Brain microvascular endothelial cell (primary cell): ENCODE measurements at regions not wholly inside any gene's neighbourhood (a gene's known extent, or its start where the extent isn't known, plus 50 kb on each side); places are given as distances from the start of the nearest gene placed in this dataset.
"Not testable (repeated sequence)": the region's sequence is repeated elsewhere in the genome, so short reads cannot be mapped to it uniquely, and the experiment has no call there.

ENCODE experiments used
- DNase-seq: peaks from one replicate; pipeline ENCODE4 v3.0.0-alpha.2; 2020
- H3K27ac ChIP-seq: fragments of 250-450 bp; sonication (Bioruptor Pico); 2 replicates; pipeline ENCODE4 v1.5.1; 2020; ENCODE audit warnings: mild to moderate bottlenecking, moderate library complexity
- H3K27me3 ChIP-seq: fragments of 250-450 bp; sonication (Bioruptor Pico); replicated peaks from 2 replicates; pipeline ENCODE4 v1.5.1; 2020; ENCODE audit warnings: mild to moderate bottlenecking
- H3K36me3 ChIP-seq: fragments of 250-450 bp; sonication (Bioruptor Pico); replicated peaks from 2 replicates; pipeline ENCODE4 v1.5.1; 2020; ENCODE audit warnings: mild to moderate bottlenecking
- H3K4me3 ChIP-seq: 2 replicates; pipeline ENCODE4 v1.5.1; 2011; ENCODE audit warnings: low read depth, mild to moderate bottlenecking, control low read depth, low read length, moderate library complexity
- CTCF ChIP-seq: IDR thresholded peaks from 2 replicates; pipeline ENCODE4 v1.5.1; 2011; ENCODE audit warnings: low read depth, mild to moderate bottlenecking, moderate library complexity, low read length, control low read depth, inconsistent platforms; ENCODE audit errors: missing control alignments
- in situ Hi-C: cut with HindIII; loops from 2 replicates; pipeline ENCODE4 v1.10.0; 2017; ENCODE audit warnings: low sequenced_read_pairs, low pct_ligation_motif_present

- no peak overlapping the region for H3K27ac ChIP-seq
- DNase-seq = no peak
- no peaks in the 10 kb centered on the region for H3K36me3 ChIP-seq
- H3K4me3 ChIP-seq = no peak overlapping the region
- in situ Hi-C loops = no loop called here
- H3K27me3 ChIP-seq = no peaks in the 10 kb centered on the region
- no peak for TF ChIP-seq CTCF
Observed at GRCh38 chr3:10692039-10692622, 123.9 kb upstream of the SLC6A11 start.

DNA sequence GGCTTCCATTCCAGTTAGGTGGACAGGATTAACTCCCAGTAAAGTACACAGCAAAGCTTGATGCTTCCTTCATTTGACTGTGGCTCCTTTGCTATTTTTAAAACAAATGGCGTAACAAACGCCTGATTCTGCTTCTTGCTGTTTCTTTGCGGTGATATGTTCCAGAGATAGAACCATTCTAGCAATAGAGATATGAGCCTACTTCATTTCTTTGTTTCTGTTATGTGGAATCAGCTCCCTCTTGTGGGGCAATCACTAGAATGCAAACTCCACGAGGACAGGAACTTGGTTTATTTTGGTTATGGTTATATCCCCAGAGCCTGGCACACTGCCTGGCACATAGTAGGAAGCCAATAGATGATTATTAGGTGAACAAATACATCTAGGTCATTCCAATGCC is 122.6 kb upstream of the SLC6A11 start:
- no peak overlapping the region for H3K27ac ChIP-seq
- DNase-seq = no peak
- in situ Hi-C loops = no loop called here
- no peaks in the 10 kb centered on the region for H3K27me3 ChIP-seq
- H3K4me3 ChIP-seq = no peak overlapping the region
- peak; percentile 29 for TF ChIP-seq CTCF
- no peaks in the 10 kb centered on the region for H3K36me3 ChIP-seq

DNA sequence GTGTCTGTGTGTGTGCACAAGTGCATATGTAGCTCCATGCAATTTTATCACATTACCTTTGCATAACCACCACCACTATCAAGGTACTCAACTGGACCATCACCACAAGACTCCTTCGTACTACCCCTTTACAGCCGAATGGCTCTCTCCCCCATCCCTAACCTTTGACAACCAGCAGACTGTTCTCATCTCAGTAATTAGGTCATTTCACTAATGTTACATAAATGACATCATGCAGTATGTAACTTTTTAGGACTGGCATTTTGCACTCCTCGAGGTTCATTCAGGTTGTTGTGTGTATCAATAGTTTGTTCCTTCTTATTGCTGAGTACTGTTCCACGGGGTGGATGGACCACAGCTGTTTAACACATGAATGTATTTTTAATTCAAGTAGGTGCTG is 121.8 kb upstream of the SLC6A11 start:
- H3K27ac ChIP-seq = no peak overlapping the region
- no peaks in the 10 kb centered on the region for H3K27me3 ChIP-seq
- no peaks in the 10 kb centered on the region for H3K36me3 ChIP-seq
- no peak overlapping the region for H3K4me3 ChIP-seq
- TF ChIP-seq CTCF = no peak
- in situ Hi-C loops = no loop called here
- DNase-seq = no peak

- H3K27ac ChIP-seq, H3K36me3 ChIP-seq, H3K27me3 ChIP-seq, DNase-seq, in situ Hi-C loops, H3K4me3 ChIP-seq: not testable (repeated sequence)
Observed at GRCh38 chr3:10695186-10695585, 120.8 kb upstream of the SLC6A11 start.

DNA sequence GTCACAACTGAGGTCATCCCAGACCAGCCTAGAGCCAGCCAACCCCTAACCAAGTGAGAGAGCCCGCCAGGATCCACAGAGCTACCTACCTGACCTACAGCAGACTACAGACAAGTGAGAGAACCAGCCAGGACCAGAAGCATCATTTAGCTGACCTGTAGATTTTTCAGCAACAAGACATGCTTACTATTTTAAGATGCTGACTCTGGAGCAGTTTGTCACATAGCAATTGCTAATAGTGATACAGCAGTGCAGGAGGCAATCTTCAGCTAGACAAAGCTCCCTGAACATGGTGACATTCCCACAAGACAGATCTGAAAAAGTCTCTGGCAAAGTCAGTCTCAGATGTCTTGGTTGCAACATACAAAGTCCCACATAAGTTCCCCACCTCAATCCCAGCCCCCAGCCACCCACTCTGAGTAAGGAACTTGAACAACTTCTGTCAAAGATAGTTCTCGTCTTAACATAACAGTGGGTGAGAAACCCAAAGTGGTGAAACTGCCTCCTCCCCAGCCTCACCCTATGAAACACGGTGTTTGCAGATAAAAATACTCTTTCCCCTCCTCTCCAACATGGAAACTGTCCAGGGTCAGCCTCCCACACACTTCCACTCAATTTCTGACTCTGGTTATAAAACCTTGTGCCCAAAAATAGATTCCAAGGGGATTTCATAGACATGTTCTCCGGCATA is 120.3 kb upstream of the SLC6A11 start:
- no peak overlapping the region for H3K4me3 ChIP-seq
- in situ Hi-C loops = no loop called here

DNA sequence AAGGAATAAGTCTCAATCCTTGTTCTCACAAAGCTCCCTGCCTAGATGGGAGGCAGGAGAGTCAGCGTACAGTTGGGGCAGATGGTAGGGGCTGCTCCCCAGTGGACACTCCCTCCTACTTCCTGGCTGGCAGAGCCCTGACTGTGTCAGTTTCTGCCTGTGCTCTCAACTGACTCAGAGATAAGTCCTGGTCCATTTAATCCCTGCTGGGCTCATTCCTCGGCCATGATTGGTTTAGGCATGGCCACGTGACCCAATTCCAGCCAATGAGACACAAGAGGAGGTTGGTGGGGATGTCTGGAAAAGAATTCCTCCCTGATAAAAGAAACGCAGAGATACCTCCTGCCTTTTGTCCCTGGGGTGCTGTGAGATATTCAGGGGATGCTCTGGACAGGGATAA is 118.1 kb upstream of the SLC6A11 start:
- H3K27ac ChIP-seq = no peak overlapping the region
- in situ Hi-C loops = no loop called here
- H3K36me3 ChIP-seq = no peaks in the 10 kb centered on the region
- DNase-seq = peak; percentile 12
- H3K4me3 ChIP-seq = no peak overlapping the region
- H3K27me3 ChIP-seq = no peaks in the 10 kb centered on the region
- TF ChIP-seq CTCF = no peak

More for the DNA sequence above, 120.3 kb upstream of the SLC6A11 start:
- Histone ChIP-seq H3K27me3 (no peaks in the 10 kb centered on the region), H3K27ac (no peak overlapping the region), H3K36me3 (no peaks in the 10 kb centered on the region)
- TF ChIP-seq CTCF = no peak
- no peak for DNase-seq
